ENCODE measurements at regions not wholly inside any gene's neighbourhood (a gene's known extent, or its start where the extent isn't known, plus 50 kb on each side); places are given as distances from the start of the nearest gene placed in this dataset.

DNA sequence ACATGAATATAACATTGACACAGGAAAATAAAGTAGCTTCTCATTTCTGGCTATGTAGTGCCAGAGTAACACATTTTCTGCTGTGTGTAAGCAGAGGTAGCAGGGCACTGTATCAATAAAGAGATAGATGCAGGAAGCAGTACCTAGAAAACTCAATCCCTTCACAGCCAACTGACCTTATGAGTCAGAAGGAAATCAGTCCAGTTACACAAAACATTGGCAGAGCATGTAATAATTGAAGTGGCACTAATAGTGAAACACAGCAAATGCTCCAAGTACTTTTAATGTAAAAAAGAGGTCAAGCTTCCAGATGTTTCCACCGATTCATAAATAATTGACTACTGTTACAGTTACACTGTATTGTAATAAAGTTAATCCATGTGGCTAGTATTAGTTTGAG, 706.6 kb downstream of the EFNA5 start:
- DNase-seq = no peak

DNA sequence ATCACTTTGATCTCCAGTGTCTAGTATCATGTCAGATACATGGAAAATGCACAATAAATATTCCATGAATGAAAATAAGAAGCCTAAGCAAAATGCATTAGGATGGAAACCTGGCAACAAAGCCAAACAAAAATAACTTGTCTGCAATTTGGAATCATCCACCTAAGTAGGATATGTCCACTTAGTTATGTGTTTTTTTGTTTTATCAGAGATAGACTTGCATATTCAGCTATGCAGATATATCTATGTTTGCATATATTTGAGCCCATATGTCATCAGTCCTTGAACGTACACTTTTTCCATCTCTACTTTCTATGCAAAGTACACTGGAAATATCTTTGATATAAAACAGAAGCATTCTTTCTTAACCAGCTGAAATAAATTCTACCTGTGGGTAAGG, 707.1 kb downstream of the EFNA5 start:
- no peak for DNase-seq

DNA sequence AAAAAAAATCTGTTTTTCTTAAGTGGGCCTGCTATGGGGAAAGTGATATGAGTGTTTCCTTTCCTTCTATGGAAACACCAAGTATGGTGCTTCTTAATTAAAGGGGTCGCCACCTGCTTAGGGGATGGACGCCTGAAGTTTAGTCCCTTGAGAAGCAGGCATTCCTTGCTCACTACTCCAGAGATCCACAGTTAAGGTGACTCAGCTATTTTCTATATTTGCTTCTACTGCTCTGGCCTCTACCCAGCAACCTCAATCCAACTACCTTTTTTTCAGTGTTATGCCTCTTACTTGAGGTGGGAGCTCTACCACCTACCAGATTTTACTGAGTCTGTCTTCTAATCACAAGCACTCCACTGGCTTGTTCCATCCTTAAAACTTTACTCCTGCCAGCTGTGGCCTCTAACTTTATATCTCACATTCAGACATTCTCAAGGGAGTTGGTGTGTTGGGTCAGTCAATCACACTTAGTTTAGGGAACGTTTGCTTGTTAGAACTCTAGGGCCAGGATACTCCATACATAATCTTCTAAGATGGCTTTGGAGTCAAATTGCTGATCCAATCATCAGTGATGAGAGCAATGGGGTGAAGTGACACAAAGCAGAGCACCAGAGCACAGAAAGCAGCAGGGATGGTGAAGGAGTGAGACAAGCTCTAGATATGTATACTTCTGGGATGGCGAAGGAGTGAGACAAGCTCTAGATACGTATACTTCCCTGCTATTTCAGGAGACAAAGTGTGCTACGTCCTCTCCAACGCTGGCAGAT, 708.1 kb downstream of the EFNA5 start:
- no peak for DNase-seq

DNA sequence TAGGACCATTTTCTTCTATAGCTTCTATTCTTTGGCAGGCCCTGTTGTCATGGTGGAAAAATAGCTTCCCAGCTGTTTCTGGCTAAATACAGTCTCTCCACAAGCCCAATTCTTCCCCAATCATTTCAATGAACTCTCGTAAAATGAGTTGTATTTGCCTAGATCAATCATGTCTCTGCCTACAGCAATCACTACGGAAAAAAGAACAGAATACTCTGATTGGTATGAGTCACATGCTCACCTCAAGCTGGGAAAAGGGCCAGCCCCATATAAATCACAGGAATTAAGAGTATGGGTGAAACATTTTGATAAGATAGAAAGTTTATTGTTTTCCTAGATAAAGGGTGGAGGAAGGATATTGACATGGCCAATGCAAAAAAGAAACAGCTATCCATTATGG, 711.4 kb downstream of the EFNA5 start:
- DNase-seq = no peak

DNA sequence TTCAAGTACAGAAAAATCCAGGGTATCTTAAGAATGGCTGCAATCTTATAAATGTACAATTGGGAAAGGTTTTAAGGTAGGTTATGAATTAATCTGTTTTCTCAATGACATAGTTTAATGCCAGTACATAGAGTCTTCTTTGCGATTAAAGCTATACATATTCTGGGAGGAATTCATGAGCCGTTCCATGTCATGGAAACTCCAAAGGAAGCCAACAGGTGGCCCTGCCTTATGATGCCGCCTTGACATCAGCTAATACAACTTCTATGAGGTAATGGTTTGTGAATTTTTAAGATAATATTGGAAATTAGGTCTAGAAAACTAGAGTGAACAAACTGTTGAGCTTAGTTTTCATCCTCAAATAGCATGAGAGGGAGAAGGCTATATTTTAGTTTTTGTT, 713.4 kb downstream of the EFNA5 start:
- DNase-seq = no peak

DNA sequence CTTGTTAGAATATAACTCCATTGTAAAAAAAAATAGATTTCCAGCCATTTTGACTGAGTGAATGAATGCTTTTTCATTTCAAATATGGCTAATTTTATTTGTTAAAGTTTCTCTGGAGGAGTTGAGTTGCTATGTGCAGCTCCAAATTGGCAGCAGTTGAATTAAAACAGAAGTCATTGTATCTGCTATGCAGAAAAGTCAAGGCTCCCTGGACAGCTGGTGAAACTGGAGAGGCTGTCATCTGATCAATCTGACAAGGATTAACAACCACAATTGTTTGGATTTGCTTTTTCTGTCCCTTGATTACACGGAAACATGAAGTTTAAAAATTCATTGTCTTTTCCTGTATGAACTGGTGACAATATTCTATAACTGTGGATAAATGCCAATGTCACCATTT, 713.9 kb downstream of the EFNA5 start:
- no peak for DNase-seq

DNA sequence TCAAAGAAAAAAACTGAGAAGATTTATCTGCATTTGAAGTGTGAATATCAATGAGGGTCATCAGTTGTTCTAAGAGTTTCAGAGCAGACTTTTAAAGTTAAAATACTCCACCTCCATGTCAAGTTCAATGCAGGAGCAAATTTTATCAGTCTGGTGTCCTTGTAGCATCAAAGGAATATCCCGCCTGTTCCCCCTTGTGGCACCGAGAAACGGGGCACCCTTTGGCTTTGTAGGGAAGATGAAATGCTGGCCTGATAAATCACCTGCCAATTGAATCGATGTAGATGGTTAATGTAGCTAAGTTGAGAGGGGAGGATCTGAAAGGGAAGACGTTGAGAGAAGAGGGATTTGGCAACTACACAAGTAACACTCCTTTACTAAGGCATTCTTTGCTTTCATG, 714.5 kb downstream of the EFNA5 start:
- no peak for DNase-seq

DNA sequence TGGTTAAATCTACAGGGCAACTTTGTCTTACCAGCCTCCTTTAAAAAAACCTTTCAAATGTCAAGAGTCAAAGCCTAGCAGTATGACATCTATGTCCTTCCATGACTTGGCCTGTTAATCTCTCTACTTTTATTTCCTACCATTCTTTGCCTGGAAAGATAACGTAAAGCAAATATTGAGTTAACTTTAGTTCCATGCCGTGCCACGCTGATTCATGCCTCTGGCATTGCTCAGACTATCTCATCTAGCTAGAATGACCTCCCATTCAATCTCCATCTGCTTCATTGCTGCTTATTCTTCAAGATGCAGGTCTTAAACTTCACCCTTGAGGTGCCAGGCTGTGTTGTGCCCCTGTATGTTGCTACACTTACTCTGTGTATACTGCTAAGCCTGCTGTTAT, 729.8 kb downstream of the EFNA5 start:
- DNase-seq = no peak

DNA sequence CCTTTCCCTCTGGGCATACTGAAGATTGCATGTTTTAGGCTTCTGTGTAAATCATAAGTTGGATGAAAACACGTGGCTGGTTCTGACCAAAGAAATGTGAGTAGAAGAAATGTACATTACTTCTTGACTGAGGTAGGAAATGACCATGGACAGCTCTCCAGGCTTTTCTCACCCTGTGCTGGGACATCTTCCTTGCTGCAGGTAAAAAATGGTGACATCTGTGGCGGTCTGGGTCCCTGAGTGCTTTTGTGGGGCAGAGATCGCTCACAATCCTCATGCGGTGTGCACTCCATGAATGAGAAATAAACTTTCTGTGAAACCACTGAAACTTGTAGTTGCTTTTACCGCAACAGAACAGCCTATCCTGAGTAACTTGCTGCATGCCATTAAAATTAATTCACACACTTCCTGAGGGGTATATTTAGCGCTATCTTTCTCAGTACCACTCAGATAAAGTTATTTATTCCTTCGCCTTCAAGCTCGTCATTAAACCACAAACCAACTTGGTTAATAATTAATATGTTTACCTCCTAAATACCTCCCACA, 730.4 kb downstream of the EFNA5 start:
- no peak for DNase-seq

DNA sequence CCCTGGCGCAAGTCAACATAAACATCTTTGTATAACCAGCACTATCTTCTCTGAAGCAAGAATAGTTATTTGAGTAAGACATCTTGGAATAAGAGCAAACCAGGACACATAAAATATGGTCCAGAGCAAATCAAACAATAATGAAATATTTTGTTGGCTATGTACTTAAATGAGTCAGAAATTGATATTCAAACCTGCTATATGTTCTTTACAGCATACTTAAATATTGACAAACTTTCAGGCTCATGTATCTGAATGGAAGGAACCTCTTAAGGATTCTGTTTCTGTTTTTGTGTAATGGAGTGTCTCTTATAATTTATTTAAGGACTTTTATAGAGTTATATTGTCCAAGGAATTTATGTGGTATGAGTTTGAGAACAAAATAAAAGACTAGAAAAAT, 747.3 kb downstream of the EFNA5 start:
- DNase-seq = no peak

DNA sequence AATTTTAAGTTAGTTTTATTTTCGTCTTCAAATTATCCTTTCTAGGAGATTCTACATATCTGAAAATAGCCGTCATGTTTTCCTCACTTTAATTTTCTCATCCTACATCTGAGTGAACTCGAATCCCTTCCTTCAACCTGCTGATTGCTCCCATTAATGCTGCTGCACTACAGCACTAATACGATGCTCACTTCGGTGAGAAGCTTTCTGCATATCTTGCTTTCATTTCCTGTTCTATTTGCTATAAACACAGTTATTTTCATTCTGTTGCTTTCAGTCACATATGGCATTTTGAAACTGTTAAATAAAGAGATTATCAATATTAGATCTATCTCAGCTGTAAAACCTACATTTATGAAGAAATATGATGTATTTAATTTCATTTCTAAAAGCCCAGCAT, 749.2 kb downstream of the EFNA5 start:
- DNase-seq = no peak

DNA sequence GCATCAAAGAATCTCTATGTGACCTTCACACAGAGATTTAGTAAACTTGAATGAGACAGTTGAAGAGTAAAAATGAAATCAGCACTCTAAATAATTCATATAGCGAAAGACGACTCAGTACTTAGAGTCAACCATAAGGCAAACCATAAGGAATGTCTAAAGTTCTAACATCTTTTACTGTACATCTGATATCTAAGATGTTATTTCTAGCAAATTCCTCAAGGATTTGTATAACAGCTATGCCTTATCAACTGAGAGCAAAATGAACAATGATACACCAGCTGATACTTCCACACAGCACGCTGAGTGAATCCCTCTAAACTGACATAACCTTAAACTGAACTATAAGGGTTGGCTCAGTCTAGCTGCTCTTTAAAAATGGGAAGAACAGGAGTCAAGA, 760.3 kb downstream of the EFNA5 start:
- no peak for DNase-seq

DNA sequence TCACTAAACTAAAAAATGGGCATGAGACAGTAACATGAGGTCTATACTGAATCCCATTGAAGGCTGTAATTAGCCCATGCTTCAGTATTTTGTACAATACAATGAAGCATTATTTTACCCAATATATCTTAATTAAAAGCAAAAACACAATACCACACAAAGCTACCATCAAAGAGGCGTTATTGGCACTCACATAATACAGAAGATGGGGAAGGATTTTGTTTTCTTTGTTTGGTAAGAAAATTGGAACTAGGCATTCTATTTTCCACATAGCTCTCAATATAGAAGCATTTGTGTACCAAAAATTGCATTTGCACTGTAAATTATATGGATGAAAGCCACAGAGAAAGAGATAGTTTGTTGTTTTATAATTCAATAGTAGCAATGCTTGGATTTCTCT, 761.0 kb downstream of the EFNA5 start:
- no peak for DNase-seq

DNA sequence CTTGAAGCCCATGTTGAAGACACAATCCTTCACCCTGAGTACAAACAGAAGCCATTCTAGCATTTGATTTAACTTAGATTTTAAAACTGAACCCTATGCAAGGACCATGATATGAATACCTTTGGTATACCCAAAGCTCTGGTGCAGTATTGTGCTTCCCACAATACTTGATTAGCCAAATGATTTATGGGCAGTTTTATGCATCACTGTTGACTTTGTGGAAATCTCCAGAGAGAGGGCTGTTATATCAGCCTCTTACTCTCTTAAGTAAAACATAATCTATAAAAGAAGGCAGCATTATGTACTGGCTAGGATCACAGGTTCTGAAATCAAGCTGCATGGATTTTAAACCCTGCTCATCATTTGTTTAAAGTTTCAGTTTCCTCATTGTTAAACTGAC, 762.8 kb downstream of the EFNA5 start:
- DNase-seq = no peak

DNA sequence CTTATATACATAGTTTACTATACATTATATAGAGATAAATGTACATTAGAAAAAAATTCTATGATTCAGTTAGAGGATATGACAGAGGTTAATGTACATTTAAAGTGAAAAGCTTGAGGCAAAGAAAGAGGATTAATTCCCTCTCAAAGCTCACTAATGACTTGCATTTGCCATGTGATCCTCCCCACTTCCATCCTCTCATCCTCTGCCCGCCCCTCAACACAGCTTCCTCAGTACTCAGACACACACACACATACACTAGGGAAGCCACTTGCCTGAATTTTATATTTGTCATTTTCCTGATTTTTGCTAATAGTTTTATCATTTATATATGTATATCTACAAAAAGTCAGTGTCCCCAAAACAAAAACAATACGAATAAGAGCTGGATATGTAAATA, 764.5 kb downstream of the EFNA5 start:
- DNase-seq = no peak

DNA sequence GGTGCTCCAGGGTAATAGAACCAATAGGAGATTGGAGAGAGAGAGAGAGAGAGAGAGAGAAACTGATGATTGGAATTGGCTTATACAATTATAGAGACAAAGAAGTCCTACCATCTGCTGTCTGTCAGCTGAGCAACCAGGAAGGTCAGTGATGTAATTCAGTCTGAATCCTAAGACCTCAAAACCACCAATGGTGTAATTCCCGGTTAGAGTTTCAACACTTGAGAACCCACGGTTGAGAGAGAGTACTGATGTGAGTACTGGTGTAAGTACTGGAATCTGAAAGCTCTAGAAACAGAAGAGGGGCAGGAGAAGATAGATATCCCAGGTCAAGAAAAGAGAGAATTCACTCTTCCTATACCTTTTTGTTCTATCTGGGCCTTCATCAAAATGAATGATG, 775.8 kb downstream of the EFNA5 start:
- no peak for DNase-seq

DNA sequence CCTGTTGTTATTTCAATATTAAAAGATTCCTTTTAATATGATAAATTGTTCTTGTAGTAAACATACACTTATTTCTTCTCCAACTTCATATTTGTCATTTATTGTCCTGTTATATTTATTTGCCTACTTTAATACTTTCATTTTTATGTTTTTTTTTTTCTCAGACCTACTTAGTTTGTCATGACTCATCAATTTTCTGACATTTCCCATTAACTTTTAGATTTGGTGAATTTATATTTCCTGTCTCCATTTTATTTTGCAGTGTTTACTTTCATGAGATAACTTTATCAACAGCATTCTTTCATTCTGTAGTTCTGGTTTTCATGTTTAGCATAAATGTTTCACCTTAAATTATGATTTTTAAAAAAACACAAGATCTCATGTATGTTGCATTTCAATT, 788.7 kb downstream of the EFNA5 start:
- no peak for DNase-seq

DNA sequence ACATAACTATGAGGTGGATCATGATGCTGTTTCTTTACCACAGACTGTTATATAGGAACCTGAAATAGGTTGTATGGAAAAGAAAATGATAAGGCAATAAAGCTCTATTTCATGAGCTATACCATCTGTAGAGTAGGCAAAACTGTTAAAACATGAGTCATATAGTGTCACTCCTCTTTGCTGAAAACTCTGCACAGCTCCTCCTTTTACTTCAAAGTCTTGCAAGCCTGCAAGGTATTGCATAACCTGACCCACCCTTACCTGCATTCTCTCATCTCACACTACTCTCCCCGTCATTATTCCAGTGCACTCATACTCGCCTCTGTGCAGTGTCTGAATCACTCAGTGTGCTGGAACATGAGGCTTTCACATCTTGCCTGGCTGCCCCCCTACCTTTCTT, 790.1 kb downstream of the EFNA5 start:
- no peak for DNase-seq

DNA sequence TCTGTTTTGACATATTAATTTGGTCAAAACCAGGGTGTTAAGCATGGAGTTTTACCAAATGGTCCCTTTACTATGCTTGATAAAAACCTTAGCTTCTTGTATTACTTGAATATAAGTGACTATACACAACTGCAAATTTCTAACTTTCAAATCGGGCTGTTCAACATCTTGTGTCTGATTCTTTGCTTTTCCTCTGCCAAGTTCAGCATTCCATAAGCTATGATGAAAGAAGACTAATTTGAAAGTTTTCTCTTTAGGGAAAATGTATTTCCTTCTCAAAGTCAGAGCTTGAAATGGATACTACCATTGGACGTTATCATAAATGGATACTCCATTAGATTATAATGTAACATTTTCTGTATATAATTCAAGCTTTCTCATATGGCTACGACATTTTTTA, 792.9 kb downstream of the EFNA5 start:
- DNase-seq = no peak

DNA sequence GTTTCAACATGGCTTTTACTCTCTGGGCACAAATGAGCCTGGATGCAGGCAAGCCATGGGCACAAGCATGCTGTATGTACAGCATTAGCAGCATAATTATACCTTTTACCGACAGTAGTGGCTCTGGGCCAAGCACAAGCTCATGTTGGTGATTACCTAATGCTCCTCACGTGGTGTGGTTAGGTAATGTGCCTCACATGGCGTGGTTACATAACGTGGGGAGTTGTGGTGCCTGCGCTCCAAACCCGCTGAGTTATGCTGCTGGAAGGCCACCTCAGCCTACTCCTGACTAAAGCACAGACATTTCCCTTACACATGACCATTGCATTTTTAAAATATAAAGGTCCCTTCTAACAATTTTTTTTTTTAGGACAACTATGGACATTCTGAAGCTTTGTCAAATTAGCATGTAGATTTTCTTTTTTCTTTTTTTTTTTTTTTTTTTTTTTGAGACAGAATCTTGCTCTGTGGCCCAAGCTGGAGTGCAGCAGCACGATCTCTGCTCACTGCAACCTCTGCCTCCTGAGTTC, 794.0 kb downstream of the EFNA5 start:
- no peak for DNase-seq

DNA sequence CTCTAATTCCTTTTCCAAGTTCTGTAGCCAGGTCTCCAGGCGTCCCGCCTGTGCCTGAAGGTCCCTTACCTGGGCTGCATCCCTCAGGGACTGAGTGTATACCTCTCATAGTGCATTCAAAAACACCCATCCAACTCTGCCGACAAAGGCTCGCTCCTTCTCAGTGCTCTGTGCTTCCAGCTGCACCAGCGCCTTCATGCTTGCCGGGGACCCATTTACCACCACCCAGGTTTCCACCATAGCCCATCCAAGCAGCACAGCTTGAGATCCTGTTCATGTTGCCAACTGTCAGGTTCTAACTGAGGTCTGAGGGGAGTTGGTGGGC, 794.5 kb downstream of the EFNA5 start:
- DNase-seq = no peak

DNA sequence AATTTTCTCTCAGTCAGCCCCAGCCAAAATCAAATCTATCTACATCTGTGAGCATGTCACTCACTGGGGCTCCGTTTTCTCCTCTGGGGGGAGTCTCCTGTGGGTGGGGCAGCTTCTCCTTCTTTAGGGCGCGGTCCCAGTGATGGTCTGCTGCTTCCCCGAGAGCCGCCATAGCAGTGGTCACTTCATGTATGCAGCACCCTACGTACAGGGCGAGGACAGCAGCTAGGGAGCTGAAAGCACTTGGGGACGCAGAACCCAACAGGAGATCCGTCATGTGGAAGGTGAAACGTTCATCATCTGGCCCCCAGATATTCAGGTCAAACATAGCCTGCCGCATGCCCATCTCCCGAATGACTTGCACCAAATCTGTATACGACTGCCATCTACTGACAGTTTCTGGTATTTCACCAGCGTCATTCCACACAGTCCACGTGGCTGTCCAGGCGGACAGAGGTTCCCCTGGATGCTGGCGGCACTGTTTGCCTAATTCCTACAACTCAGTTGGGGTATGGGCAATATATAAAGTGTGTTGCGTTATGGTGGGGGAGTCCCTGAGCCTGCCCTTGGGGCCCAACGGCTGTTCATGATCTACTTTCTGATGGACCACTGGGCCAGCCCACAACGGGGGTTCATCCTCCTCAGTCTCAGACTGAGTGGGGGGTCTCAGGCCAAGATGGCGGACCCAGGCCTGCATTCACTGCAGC, 795.0 kb downstream of the EFNA5 start:
- no peak for DNase-seq

DNA sequence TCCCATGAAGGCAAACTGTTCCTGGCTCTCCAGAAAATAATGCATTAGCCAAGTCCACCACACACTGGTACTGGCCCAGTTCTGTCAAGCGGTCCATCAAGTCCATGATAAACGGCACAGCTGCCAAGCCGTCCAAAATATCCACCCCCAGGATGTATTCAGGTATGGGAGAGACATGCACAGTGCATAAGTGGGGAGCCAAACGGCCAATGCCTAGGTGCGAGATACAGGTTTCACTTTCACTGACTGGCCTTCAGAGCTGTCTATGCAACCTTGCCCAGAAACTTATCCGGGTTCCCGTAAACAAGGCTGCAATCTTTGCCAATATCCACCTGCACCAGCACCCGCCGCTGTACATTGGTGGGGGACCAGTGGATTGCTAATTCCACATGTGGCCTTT, 795.8 kb downstream of the EFNA5 start:
- DNase-seq = no peak

DNA sequence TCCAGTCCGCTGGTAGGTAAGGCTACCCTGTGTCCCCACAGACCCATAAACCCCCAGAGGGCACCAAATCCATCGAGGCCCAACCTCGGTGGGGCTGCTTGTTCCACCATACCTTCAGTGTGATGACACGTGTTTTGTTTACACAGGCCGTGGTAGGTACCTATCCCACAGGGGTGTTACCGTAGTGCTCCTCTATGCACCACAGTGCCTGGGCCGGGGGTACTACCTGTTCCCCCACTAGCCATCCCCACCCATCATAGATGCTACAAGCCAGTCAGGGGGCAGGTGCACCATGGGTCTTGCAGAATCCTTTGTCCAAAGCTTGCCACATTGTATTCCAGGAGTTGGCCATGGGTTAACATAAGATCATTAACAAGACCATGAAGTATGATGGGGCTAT, 796.2 kb downstream of the EFNA5 start:
- DNase-seq = no peak

DNA sequence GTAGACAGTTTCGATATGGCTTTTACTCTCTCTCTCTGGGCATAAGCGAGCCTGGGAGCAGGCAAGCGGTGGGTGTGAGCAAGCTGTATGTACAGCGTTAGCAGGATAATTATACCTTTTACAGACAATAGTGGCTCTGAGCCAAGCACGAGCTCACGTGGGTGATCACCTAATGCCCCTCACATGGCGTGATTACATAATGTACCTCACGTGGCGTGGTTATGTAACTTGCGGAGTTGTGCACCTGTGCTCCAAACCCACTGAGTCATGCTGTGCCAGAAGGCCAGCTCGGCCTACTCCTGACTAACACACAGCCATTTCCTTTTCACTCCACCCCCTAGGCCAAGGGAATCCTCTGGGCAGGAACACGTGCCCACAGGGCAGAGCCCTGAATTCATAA, 797.2 kb downstream of the EFNA5 start:
- DNase-seq = no peak

All from DMS79 treated with DMSO at 0.1 percent for 48 hours (cell line).